Upper lobe of left lung (tissue), 6 donors: ENCODE measurements at regions not wholly inside any gene's neighbourhood (a gene's known extent, or its start where the extent isn't known, plus 50 kb on each side); places are given as distances from the start of the nearest gene placed in this dataset.

Experiments
- ATAC-seq, 2 donors: fragments of 200-7000 bp; cut with Tn5 transposase; one replicate each; pipeline ENCODE4 v1.9.1; 2022; ENCODE audit warnings: mild to moderate bottlenecking in 2 of 2, moderate library complexity in 2 of 2; ENCODE audit not compliant: low FRiP score in 2 of 2
- DNase-seq, 2 donors: peaks; one replicate each; pipeline ENCODE4 v3.0.0-alpha.2; 2019 to 2020
- H3K27ac ChIP-seq, 4 donors: fragments of 200-600 bp; sonication (generic); one replicate each; pipeline ENCODE4 v1.5.1; 2016 to 2019
- H3K27me3 ChIP-seq, 4 donors: fragments of 200-600 bp; sonication (generic); one replicate each; pipeline ENCODE4 v1.5.1; 2017 to 2019
- H3K36me3 ChIP-seq, 4 donors: fragments of 200-600 bp; sonication (generic); one replicate each; pipeline ENCODE4 v1.5.1; 2016 to 2019
- H3K4me1 ChIP-seq, 4 donors: fragments of 200-600 bp; sonication (generic); one replicate each; pipeline ENCODE4 v1.5.1; 2018 to 2019
- H3K4me3 ChIP-seq, 4 donors: fragments of 200-600 bp; sonication (generic); one replicate each; pipeline ENCODE4 v1.5.1; 2017 to 2019; ENCODE audit warnings: mild to moderate bottlenecking in 2 of 4, moderate library complexity in 1 of 4
- H3K9me3 ChIP-seq, 4 donors: fragments of 200-600 bp; sonication (generic); one replicate each; pipeline ENCODE4 v1.5.1; 2018 to 2019
- CTCF ChIP-seq, 6 experiments: fragments of 450-650 bp in 4 of 6; fragments of 200-600 bp in 2 of 6; sonication (generic) in 2 of 6; IDR thresholded peaks; one replicate each; pipeline ENCODE4 v1.5.1; 2016 to 2019; ENCODE audit warnings: antibody characterized with exemption in 6 of 6
- EP300 ChIP-seq, 4 donors: sonication (generic); formaldehyde crosslinking; IDR thresholded peaks; one replicate each; pipeline ENCODE4 v1.5.1; 2017; ENCODE audit warnings: antibody characterized with exemption in 4 of 4, control low read depth in 2 of 4
- POLR2A ChIP-seq, 4 donors: fragments of 450-650 bp; IDR thresholded peaks; one replicate each; pipeline ENCODE4 v1.5.1; 2016 to 2017; ENCODE audit warnings: antibody characterized with exemption in 4 of 4, mild to moderate bottlenecking in 2 of 4
- POLR2AphosphoS5 ChIP-seq, 2 donors: sonication (generic); formaldehyde crosslinking; IDR thresholded peaks; one replicate each; pipeline ENCODE4 v1.5.1; 2017; ENCODE audit warnings: antibody characterized with exemption in 2 of 2
- WGBS, 2 donors: methylation state at CpG; one replicate each; pipeline ENCODE4 v1.1.5; 2017 to 2018; 5-methylcytosine and 5-hydroxymethylcytosine counted together
- donor health status: DM: no; HTN: no; CAD: no; lungs with moderate emphysema.
- donor health status: DM: no; HTN: yes; CAD: no; lungs with severe emphysema.

GRCh38 chr4:189313861-189314513 is 626.7 kb upstream of the FRG1 start:
- Histone ChIP-seq H3K36me3 (no peaks in the 10 kb centered on the region), H3K9me3 (peaks cover 0 to 4% (median 0%) of the 10 kb centered on the region in 4 donors), H3K27ac (no peak overlapping the region), H3K4me3 (no peak overlapping the region), H3K4me1 (no peaks in the 10 kb centered on the region), H3K27me3 (no peaks in the 10 kb centered on the region)
- TF ChIP-seq CTCF (IDR thresholded peaks at IDR 0.05) (no peak), POLR2A (IDR thresholded peaks at IDR 0.05) (no peak), POLR2AphosphoS5 (IDR thresholded peaks at IDR 0.05) (no peak), EP300 (IDR thresholded peaks at IDR 0.05) (no peak)
- DNase-seq = peak in 1 of 2 donors; percentile 15
- 94 to 97% methylated on average over 19 of the region's 24 CpGs for WGBS, 2 donors
- peak in 1 of 2 donors; percentile 26 for ATAC-seq

DNA sequence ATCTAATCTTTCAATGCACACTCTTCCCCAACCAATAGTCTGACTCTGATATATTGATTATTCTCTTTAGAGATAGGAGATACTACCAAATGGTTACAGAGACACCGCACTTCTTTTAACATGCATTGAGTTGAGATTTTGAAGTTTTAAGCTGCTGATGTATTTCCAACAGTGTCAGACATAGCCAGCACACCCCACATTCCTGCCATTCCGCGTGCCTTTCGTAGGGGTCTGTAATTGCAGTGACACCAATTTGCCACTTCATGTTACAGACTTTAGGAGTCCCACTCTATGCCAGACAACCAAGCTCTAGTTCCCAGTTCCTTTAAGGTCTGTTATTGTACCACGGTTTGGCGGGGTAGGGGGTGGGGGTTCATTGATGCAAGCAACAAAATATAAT is 618.2 kb upstream of the FRG1 start:
- Histone ChIP-seq H3K36me3 (no peaks in the 10 kb centered on the region), H3K4me3 (no peak overlapping the region), H3K27ac (no peak overlapping the region), H3K27me3 (no peaks in the 10 kb centered on the region), H3K4me1 (no peaks in the 10 kb centered on the region), H3K9me3 (no peaks in the 10 kb centered on the region)
- no peak for TF ChIP-seq POLR2AphosphoS5 (IDR thresholded peaks at IDR 0.05)
- no peak for TF ChIP-seq CTCF (IDR thresholded peaks at IDR 0.05)
- no peak for TF ChIP-seq POLR2A (IDR thresholded peaks at IDR 0.05)
- TF ChIP-seq EP300 (IDR thresholded peaks at IDR 0.05) = no peak
- DNase-seq = no peak
- no peak for ATAC-seq
- 90 to 92% methylated on average over 6 of the region's 6 CpGs for WGBS, 2 donors

GRCh38 chr4:189341881-189342280 is 598.8 kb upstream of the FRG1 start:
- 71 to 79% methylated on average over 3 of the region's 3 CpGs for WGBS, 2 donors
- no peak for DNase-seq
- Histone ChIP-seq H3K9me3 (peaks cover 0 to 14% (median 0%) of the 10 kb centered on the region in 4 donors), H3K36me3 (no peaks in the 10 kb centered on the region), H3K4me1 (no peaks in the 10 kb centered on the region), H3K27ac (no peak overlapping the region), H3K4me3 (no peak overlapping the region), H3K27me3 (no peaks in the 10 kb centered on the region)
- TF ChIP-seq CTCF (IDR thresholded peaks at IDR 0.05) = no peak
- no peak for TF ChIP-seq POLR2A (IDR thresholded peaks at IDR 0.05)
- no peak for TF ChIP-seq EP300 (IDR thresholded peaks at IDR 0.05)
- TF ChIP-seq POLR2AphosphoS5 (IDR thresholded peaks at IDR 0.05) = no peak
- no peak for ATAC-seq

DNA sequence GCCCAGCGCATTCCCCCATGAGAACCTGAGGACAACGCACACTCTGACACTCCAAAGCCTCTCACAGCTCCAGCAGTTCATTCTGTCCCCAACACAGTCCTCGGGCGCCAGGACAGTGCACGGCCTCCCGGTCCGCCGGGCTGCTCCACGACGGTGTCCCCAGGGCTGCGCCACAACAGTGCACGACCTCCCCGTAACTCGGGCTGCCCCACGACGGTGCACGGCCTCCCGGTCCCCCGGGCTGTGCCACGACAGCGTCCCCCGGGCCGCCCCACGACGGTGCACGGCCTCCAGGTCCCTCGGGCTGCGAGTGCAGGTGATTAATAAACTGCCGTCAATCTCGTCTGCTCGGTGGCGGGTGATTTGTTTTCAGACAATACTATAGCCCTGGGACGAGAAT is 585.1 kb upstream of the FRG1 start:
- Histone ChIP-seq H3K27ac (no peak overlapping the region), H3K9me3 (peaks cover 0 to 7% (median 0%) of the 10 kb centered on the region in 4 donors), H3K4me3 (no peak overlapping the region), H3K4me1 (no peaks in the 10 kb centered on the region), H3K36me3 (no peaks in the 10 kb centered on the region), H3K27me3 (no peaks in the 10 kb centered on the region)
- WGBS, 2 donors = 91 to 94% methylated on average over 32 of the region's 33 CpGs
- DNase-seq (peak in 1 of 2 donors; percentile 74), ATAC-seq (peak in 1 of 2 donors; percentile 68)
- no peak for TF ChIP-seq POLR2A (IDR thresholded peaks at IDR 0.05)
- no peak for TF ChIP-seq EP300 (IDR thresholded peaks at IDR 0.05)
- TF ChIP-seq CTCF (IDR thresholded peaks at IDR 0.05) = no peak
- no peak for TF ChIP-seq POLR2AphosphoS5 (IDR thresholded peaks at IDR 0.05)

- TF ChIP-seq EP300 (IDR thresholded peaks at IDR 0.05) (no peak), CTCF (IDR thresholded peaks at IDR 0.05) (no peak), POLR2A (IDR thresholded peaks at IDR 0.05) (no peak), POLR2AphosphoS5 (IDR thresholded peaks at IDR 0.05) (no peak)
- ATAC-seq (no peak), DNase-seq (no peak)
- Histone ChIP-seq H3K27me3 (no peaks in the 10 kb centered on the region), H3K36me3 (no peaks in the 10 kb centered on the region), H3K9me3 (no peaks in the 10 kb centered on the region), H3K4me3 (no peak overlapping the region), H3K27ac (no peak overlapping the region), H3K4me1 (no peaks in the 10 kb centered on the region)
- 89 to 95% methylated on average over 7 of the region's 7 CpGs for WGBS, 2 donors
Observed at GRCh38 chr4:189362364-189362763, 578.3 kb upstream of the FRG1 start.
